HG02981 (cell line): ENCODE measurements at regions not wholly inside any gene's neighbourhood (a gene's known extent, or its start where the extent isn't known, plus 50 kb on each side); places are given as distances from the start of the nearest gene placed in this dataset.

Experiments
- ATAC-seq: cut with Tn5 transposase; IDR thresholded peaks from one replicate; pipeline ENCODE4 v1.9.1; 2021; ENCODE audit warnings: mild to moderate bottlenecking, moderate library complexity; ENCODE audit not compliant: unreplicated experiment

GRCh38 chr10:31586723-31587638 lies 268.0 kb downstream of the ZEB1 start:
- ATAC-seq, result no peak

DNA sequence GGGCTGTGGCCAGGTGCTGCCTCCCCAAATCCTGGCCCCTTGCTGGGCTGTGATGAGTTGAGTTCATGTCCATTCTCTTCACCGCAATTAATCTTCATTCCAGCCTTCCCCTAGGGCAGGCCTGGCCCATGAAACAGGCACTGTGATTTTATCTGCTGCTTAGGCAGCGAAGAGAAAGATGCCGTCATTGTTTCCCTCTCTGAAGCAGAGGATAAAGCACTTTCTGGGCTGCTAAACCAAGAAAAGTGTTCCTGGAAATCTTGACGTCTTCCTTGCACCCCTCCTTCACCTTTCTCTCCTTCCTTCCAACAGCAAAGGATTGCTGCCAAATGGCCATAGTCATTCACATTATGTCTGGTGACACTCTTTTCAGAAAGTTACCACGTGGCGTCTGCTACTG lies 265.9 kb downstream of the ZEB1 start:
- ATAC-seq, result no peak

GRCh38 chr10:31584098-31584631 lies 265.1 kb downstream of the ZEB1 start:
- ATAC-seq, result no peak

DNA sequence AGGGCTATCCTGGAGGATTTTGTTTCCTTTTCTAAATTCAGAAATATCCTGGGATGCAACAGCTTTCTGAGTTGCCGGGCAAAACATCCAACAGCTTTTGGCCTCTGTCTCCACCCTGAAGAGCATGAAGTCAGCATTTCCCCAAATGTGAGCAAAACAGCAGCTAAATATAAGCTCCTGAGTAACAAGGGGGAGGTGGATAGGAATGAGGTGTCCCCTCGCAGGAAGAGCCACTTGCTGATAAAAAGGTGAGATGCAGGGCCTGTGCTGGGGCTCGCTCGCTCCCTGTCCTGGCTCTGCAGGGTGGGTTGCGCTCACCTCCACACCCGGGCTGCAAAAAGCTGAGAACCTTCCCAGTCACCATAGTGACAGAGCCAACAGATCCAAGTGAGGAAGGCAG lies 264.3 kb downstream of the ZEB1 start:
- ATAC-seq, result no peak

- no peak for ATAC-seq
Observed at GRCh38 chr10:31582365-31583052, 263.5 kb downstream of the ZEB1 start.

DNA sequence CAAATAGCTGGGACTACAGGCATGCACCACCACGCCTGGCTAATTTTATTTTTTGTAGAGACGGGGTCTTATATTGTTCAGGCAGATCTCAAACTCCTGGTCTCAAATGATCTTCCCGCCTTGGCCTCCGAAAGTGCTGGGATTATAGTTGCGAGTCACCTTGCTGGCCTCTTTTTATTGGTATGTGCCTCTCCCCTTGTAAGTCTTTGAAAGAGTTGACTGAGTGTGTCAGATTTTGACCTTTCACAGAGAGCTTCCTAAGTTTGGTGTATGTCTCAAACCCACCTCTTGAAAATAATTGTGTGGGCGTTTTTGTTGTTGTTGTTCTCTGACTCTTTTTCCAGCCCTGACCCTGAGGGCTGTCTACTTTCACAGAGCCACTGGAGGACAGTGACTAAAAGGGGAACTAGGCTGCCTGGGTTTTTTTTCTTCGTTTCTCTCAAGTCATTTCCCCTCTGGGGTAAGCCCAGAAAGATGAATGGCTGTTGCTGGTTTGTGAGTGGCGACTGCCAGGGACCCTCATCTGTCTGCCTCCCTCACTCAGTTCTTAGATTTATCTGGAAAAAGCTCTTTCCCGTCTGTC lies 262.8 kb downstream of the ZEB1 start:
- ATAC-seq, result no peak

DNA sequence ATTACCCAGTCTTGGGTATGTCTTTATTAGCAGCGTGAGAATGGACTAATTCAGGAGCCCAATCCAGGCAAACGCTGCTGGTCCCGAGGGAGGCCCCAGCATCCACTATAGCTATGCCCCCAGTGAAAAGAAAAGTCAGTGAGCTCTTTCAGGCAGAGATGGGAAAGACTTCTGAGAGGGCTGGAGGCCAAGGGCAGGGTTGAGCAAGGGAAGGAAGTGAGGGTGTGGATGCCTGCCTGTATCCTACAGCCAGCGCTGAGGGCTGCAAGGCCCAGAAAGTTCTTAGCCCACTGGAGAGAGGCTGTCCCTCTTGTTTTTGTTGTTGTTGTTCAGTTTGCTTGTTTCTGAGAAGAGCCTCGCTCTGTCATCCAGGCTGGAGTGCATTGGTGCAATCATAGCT lies 261.6 kb downstream of the ZEB1 start:
- no peak for ATAC-seq
